GM18499 (cell line): ENCODE measurements at regions not wholly inside any gene's neighbourhood (a gene's known extent, or its start where the extent isn't known, plus 50 kb on each side); places are given as distances from the start of the nearest gene placed in this dataset.

Experiments
- ATAC-seq: cut with Tn5 transposase; IDR thresholded peaks from one replicate; pipeline ENCODE4 v1.9.1; 2021; ENCODE audit warnings: moderate number of reproducible peaks; ENCODE audit not compliant: insufficient read depth, unreplicated experiment

- ATAC-seq: no peak
Observed at GRCh38 chr7:40921589-40922315, 781.1 kb downstream of the INHBA start.

- ATAC-seq: no peak
Observed at GRCh38 chr7:40918701-40919271, 784.0 kb downstream of the SUGCT start.

- no peak for ATAC-seq
Observed at GRCh38 chr7:40916813-40917212, 782.0 kb downstream of the SUGCT start.

DNA sequence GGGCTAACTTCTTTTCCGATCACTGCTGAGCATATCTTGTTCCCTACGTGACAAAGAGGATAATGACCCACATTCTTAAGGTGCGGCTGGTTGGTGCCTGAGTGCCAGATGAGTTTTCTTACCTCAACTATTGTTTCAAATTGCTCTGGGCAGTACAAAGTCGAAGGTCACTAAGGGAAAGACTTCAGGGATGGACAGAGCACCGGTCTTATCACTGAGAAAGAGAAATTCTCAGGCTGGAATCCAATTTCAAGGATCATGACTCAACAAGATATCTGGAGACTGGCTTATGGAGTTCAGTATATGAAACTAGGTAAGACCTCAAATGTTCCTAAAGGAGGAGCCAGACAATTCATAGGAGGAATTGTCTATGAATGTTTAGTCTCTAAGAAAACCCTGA lies 780.3 kb downstream of the SUGCT start:
- ATAC-seq: no peak
